Right atrium auricular region (tissue), 2 donors: ENCODE measurements at regions not wholly inside any gene's neighbourhood (a gene's known extent, or its start where the extent isn't known, plus 50 kb on each side); places are given as distances from the start of the nearest gene placed in this dataset.
"Not testable (repeated sequence)": the region's sequence is repeated elsewhere in the genome, so short reads cannot be mapped to it uniquely, and the experiment has no call there.

ENCODE experiments used
- DNase-seq: peaks from one replicate; pipeline ENCODE4 v3.0.0-alpha.2; 2019; ENCODE audit warnings: low spot score
- H3K27ac ChIP-seq, 2 donors: fragments of 200-600 bp; sonication (generic); 1 replicate in 1 of 2; 2 replicates in 1 of 2; pipeline ENCODE4 v1.5.1; 2016 to 2019
- H3K27me3 ChIP-seq, 2 donors: fragments of 200-600 bp; sonication (generic); one replicate each; pipeline versions ENCODE4 v1.5.1 to v1.6.0; 2017 to 2019
- H3K36me3 ChIP-seq: fragments of 200-600 bp; sonication (generic); one replicate; pipeline ENCODE4 v1.5.1; 2016
- H3K4me1 ChIP-seq, 2 donors: fragments of 200-600 bp; sonication (generic); one replicate each; pipeline versions ENCODE4 v1.5.1 to v1.6.0; 2017 to 2019
- H3K4me3 ChIP-seq, 2 donors: fragments of 200-600 bp; sonication (generic); 1 replicate in 1 of 2; 2 replicates in 1 of 2; pipeline ENCODE4 v1.5.1; 2017 to 2019; ENCODE audit warnings: mild to moderate bottlenecking in 1 of 2, moderate library complexity in 1 of 2
- H3K9me3 ChIP-seq, 2 donors: fragments of 200-600 bp; sonication (generic); one replicate each; pipeline ENCODE4 v1.5.1; 2019
- CTCF ChIP-seq, 2 donors: fragments of 200-600 bp; sonication (generic); IDR thresholded peaks; one replicate each; pipeline ENCODE4 v1.5.1; 2019; ENCODE audit warnings: antibody characterized with exemption in 2 of 2

GRCh38 chr1:65539266-65540131, 119.0 kb downstream of the LEPR start:
- no peaks in the 10 kb centered on the region for H3K4me1 ChIP-seq
- no peaks in the 10 kb centered on the region for H3K9me3 ChIP-seq
- H3K27me3 ChIP-seq = no peaks in the 10 kb centered on the region
- TF ChIP-seq CTCF (IDR thresholded peaks at IDR 0.05) = no peak
- no peak overlapping the region for H3K27ac ChIP-seq
- H3K4me3 ChIP-seq = no peak overlapping the region
- H3K36me3 ChIP-seq = no peaks in the 10 kb centered on the region
- DNase-seq = no peak

- H3K4me1 ChIP-seq = no peaks in the 10 kb centered on the region
- no peak overlapping the region for H3K27ac ChIP-seq
- no peak for TF ChIP-seq CTCF (IDR thresholded peaks at IDR 0.05)
- no peaks in the 10 kb centered on the region for H3K9me3 ChIP-seq
- no peak overlapping the region for H3K4me3 ChIP-seq
- no peaks in the 10 kb centered on the region for H3K27me3 ChIP-seq
- H3K36me3 ChIP-seq = no peaks in the 10 kb centered on the region
- DNase-seq = no peak
These were observed 120.7 kb downstream of the LEPR start for GRCh38 chr1:65541161-65541560.

- Histone ChIP-seq H3K36me3 (no peaks in the 10 kb centered on the region), H3K4me3 (no peak overlapping the region), H3K9me3 (no peaks in the 10 kb centered on the region), H3K27me3 (no peaks in the 10 kb centered on the region), H3K27ac (no peak overlapping the region), H3K4me1 (no peaks in the 10 kb centered on the region)
- DNase-seq = no peak
- no peak for TF ChIP-seq CTCF (IDR thresholded peaks at IDR 0.05)
These were observed 121.4 kb downstream of the LEPR start for GRCh38 chr1:65541865-65542264.

GRCh38 chr1:65542592-65542991, 122.1 kb downstream of the LEPR start:
- H3K4me1 ChIP-seq, DNase-seq, H3K9me3 ChIP-seq, H3K27ac ChIP-seq, H3K4me3 ChIP-seq, H3K27me3 ChIP-seq, H3K36me3 ChIP-seq: not testable (repeated sequence)

- not testable (repeated sequence) for H3K36me3 ChIP-seq, H3K27me3 ChIP-seq, H3K4me1 ChIP-seq, H3K27ac ChIP-seq, H3K9me3 ChIP-seq, H3K4me3 ChIP-seq, DNase-seq
These were observed 130.0 kb downstream of the LEPR start for GRCh38 chr1:65550306-65551010.

- not testable (repeated sequence) for DNase-seq, H3K36me3 ChIP-seq, H3K4me1 ChIP-seq, H3K27ac ChIP-seq, H3K27me3 ChIP-seq, H3K4me3 ChIP-seq
- peaks cover 0 to 11% of the 10 kb centered on the region in 2 donors for H3K9me3 ChIP-seq
These were observed 132.0 kb downstream of the LEPR start for GRCh38 chr1:65552484-65552883.

GRCh38 chr1:65554086-65554764, 133.8 kb downstream of the LEPR start:
- H3K36me3 ChIP-seq, DNase-seq, H3K4me1 ChIP-seq, H3K27me3 ChIP-seq, H3K27ac ChIP-seq, H3K4me3 ChIP-seq: not testable (repeated sequence)
- H3K9me3 ChIP-seq = peaks cover 0 to 11% of the 10 kb centered on the region in 2 donors
